ENCODE measurements at regions not wholly inside any gene's neighbourhood (a gene's known extent, or its start where the extent isn't known, plus 50 kb on each side); places are given as distances from the start of the nearest gene placed in this dataset.

GRCh38 chr22:22130953-22131608 is 113.5 kb upstream of the VPREB1 start:
- TF ChIP-seq, protein P1, sequence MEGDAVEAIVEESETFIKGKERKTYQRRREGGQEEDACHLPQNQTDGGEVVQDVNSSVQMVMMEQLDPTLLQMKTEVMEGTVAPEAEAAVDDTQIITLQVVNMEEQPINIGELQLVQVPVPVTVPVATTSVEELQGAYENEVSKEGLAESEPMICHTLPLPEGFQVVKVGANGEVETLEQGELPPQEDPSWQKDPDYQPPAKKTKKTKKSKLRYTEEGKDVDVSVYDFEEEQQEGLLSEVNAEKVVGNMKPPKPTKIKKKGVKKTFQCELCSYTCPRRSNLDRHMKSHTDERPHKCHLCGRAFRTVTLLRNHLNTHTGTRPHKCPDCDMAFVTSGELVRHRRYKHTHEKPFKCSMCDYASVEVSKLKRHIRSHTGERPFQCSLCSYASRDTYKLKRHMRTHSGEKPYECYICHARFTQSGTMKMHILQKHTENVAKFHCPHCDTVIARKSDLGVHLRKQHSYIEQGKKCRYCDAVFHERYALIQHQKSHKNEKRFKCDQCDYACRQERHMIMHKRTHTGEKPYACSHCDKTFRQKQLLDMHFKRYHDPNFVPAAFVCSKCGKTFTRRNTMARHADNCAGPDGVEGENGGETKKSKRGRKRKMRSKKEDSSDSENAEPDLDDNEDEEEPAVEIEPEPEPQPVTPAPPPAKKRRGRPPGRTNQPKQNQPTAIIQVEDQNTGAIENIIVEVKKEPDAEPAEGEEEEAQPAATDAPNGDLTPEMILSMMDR (IDR thresholded peaks at IDR 0.05; ENCODE audit: low read depth, low read length) = no peak
- no peak for DNase-seq
- Histone ChIP-seq H3K36me3 (no peaks in the 10 kb centered on the region), H3K4me1 (no peaks in the 10 kb centered on the region), H3K4me3 (ENCODE audit: low read depth, low read length) (no peak overlapping the region), H3K27me3 (peaks cover 54% of the 10 kb centered on the region), H3K9me3 (no peaks in the 10 kb centered on the region)

GRCh38 chr22:22129387-22129786 is 115.2 kb upstream of the VPREB1 start:
- Histone ChIP-seq H3K4me1 (no peaks in the 10 kb centered on the region), H3K9me3 (no peaks in the 10 kb centered on the region), H3K36me3 (no peaks in the 10 kb centered on the region), H3K4me3 (ENCODE audit: low read depth, low read length) (no peak overlapping the region), H3K27me3 (peaks cover 44% of the 10 kb centered on the region)
- no peak for DNase-seq
- TF ChIP-seq, protein P1 (IDR thresholded peaks at IDR 0.05; ENCODE audit: low read depth, low read length) = no peak

DNA sequence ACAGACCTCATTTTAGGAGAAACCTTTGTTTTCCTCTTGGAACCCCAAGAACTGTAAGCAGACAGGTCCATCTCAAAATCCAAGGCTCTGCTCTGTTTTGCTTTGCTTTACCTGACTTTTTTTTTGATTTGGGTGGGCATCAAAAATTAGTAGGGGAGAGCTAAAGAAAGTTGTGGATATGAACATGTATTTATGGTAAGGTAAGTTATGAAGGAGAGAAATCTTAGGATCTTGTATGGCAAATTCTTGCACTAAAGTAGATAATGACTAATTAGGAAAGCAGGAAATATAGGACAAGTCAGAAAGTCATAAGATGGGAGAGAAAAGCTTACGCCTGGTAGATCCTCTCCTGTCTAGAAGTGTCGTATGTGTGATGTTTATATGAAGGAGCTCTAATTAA is 116.1 kb upstream of the VPREB1 start:
- Histone ChIP-seq H3K36me3 (no peaks in the 10 kb centered on the region), H3K4me1 (no peaks in the 10 kb centered on the region), H3K4me3 (ENCODE audit: low read depth, low read length) (no peak overlapping the region), H3K9me3 (peaks cover 2% of the 10 kb centered on the region; the same call in 1 of the 2 replicates), H3K27me3 (peaks cover 42% of the 10 kb centered on the region)
- DNase-seq = no peak
- TF ChIP-seq, protein P1 (IDR thresholded peaks at IDR 0.05; ENCODE audit: low read depth, low read length) = no peak

DNA sequence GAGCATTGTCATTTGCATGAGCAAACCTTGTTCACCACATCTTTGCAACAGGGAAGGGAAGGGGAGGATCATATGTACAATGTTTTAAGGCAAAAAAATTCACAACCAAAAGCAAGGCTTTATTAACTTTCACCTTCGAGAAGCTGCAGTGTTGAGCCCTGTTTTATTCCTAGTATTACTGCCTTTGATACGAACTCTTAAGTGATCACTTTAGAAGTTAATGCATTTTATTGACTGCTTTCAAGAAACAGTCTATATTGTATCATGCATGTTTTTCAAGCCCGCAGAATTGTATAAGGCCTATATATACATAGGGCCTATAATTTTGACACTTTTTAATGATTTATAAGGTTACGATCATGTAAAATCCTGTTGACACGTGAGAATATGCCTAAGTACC is 117.5 kb upstream of the VPREB1 start:
- Histone ChIP-seq H3K9me3 (peaks cover 3% of the 10 kb centered on the region; the same call in 1 of the 2 replicates), H3K27me3 (peaks cover 30% of the 10 kb centered on the region; the same call in 1 of the 2 replicates), H3K4me1 (no peaks in the 10 kb centered on the region), H3K4me3 (ENCODE audit: low read depth, low read length) (no peak overlapping the region), H3K36me3 (no peaks in the 10 kb centered on the region)
- TF ChIP-seq, protein P1 (IDR thresholded peaks at IDR 0.05; ENCODE audit: low read depth, low read length) = no peak
- DNase-seq = no peak

- TF ChIP-seq, protein P1 (IDR thresholded peaks at IDR 0.05; ENCODE audit: low read depth, low read length) = no peak
- Histone ChIP-seq H3K27me3 (peaks cover 27% of the 10 kb centered on the region; the same call in 1 of the 2 replicates), H3K4me3 (ENCODE audit: low read depth, low read length) (no peak overlapping the region), H3K9me3 (peaks cover 3% of the 10 kb centered on the region; the same call in 1 of the 2 replicates), H3K36me3 (no peaks in the 10 kb centered on the region), H3K4me1 (no peaks in the 10 kb centered on the region)
- DNase-seq = no peak
Measured at GRCh38 chr22:22125579-22126468, 118.8 kb upstream of the VPREB1 start.

Data from BE2C (cell line).